Spinal cord (tissue), 9 donors: ENCODE measurements at regions not wholly inside any gene's neighbourhood (a gene's known extent, or its start where the extent isn't known, plus 50 kb on each side); places are given as distances from the start of the nearest gene placed in this dataset.

Experiments used
- DNase-seq, 6 donors: peaks; one replicate each; pipeline versions ENCODE4 v3.0.0 to v3.0.0-alpha.2; 2013 to 2015; ENCODE audit warnings: low spot score in 6 of 6, low read depth in 4 of 6
- H3K27ac ChIP-seq: one replicate; pipeline ENCODE4 v1.5.1; 2013; ENCODE audit warnings: low read depth, low read length, control low read depth
- H3K27me3 ChIP-seq: one replicate; pipeline ENCODE4 v1.6.1; 2013; ENCODE audit warnings: low read length; ENCODE audit not compliant: control insufficient read depth, insufficient read depth
- H3K36me3 ChIP-seq: one replicate; pipeline ENCODE4 v1.6.1; 2013; ENCODE audit warnings: low read length; ENCODE audit not compliant: control insufficient read depth, insufficient read depth
- H3K4me1 ChIP-seq: one replicate; pipeline ENCODE4 v1.6.1; 2013; ENCODE audit warnings: low read length; ENCODE audit not compliant: control insufficient read depth, insufficient read depth
- H3K4me3 ChIP-seq: one replicate; pipeline ENCODE4 v1.5.1; 2013; ENCODE audit warnings: low read depth, low read length, control low read depth
- H3K9me3 ChIP-seq: one replicate; pipeline ENCODE4 v1.6.1; 2013; ENCODE audit warnings: low read length; ENCODE audit not compliant: control insufficient read depth, insufficient read depth
- WGBS: methylation state at CpG from one replicate; pipeline ENCODE4 v1.1.5; 2013; ENCODE audit warnings: missing lambda C conversion rate; ENCODE audit not compliant: insufficient coverage; 5-methylcytosine and 5-hydroxymethylcytosine counted together
- donor health status: healthy.

DNA sequence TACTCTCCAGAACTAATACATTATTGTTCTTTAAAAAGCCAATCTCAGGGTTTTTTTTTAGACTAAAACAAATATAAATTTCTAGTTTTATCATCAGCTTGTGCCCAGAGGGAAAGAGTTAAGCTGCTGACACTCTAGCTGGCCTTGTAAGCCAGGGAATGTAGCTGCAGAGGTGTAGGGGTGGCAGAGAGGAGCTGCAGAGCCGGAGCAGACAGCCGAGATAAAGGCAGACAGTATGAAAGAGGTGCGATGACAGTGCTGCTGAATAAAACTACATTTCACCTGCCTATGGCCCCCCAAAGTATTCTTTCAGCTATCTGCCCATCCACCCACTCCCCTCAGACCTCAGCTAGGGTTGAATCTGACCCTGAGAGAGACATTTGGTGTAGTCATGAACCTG, 653.7 kb upstream of the ZWINT start:
- Histone ChIP-seq H3K27me3 (no peaks in the 10 kb centered on the region), H3K4me1 (no peaks in the 10 kb centered on the region), H3K27ac (no peak overlapping the region), H3K4me3 (no peak overlapping the region), H3K36me3 (no peaks in the 10 kb centered on the region), H3K9me3 (no peaks in the 10 kb centered on the region)
- no CpG with 5 or more reads among the region's 3 CpGs for WGBS
- no peak for DNase-seq

DNA sequence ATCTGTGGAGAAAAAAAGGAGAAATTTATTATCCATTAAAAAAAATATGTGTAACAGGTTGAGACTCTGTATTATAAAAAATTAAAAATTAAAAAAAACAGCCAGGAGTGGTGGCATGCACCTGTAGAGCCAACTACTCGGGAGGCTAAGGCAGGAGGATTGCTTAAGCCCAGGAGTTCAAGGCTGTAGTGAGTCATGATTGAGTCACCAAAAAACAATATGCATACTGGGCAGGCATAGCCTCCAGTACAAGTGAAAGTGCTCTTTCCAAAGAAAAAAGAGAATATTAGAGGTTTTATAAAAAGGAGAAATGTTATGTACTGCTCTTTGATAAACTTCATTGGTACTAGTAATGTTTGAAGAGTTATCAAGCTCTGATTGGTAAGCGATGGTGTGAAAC, 647.1 kb upstream of the ZWINT start:
- no peak for DNase-seq
- H3K27me3 ChIP-seq, result no peaks in the 10 kb centered on the region
- no peaks in the 10 kb centered on the region for H3K36me3 ChIP-seq
- no peak overlapping the region for H3K27ac ChIP-seq
- no peaks in the 10 kb centered on the region for H3K9me3 ChIP-seq
- 90% methylated on average over 2 of the region's 2 CpGs for WGBS
- H3K4me1 ChIP-seq, result no peaks in the 10 kb centered on the region
- no peak overlapping the region for H3K4me3 ChIP-seq

DNA sequence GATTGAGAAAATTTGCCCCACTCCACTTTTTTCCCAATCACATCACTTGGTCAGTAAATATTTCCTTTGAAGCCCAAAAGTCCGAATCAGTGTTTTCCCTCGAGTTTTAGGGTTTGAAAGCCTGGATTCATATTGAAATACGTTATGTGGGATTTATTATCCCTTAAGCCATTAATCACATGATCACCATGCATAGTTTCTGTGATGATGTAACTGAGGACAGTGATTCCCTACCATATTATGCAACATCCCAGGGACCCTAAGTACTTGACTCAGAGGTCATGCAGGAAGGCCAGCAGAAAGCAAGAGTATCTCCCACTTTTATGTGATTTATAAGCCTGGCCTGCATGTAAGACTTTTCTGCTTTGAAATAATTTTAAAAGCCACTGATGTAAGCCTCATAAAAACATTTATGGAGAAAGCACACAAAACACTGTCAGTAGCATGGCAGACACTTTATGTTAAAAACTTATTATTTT, 630.6 kb upstream of the ZWINT start:
- no peaks in the 10 kb centered on the region for H3K9me3 ChIP-seq
- no peak overlapping the region for H3K4me3 ChIP-seq
- no peaks in the 10 kb centered on the region for H3K4me1 ChIP-seq
- H3K27me3 ChIP-seq, result no peaks in the 10 kb centered on the region
- no peaks in the 10 kb centered on the region for H3K36me3 ChIP-seq
- no peak overlapping the region for H3K27ac ChIP-seq
- DNase-seq, result no peak
- WGBS, result no CpG with 5 or more reads among the region's 3 CpGs

DNA sequence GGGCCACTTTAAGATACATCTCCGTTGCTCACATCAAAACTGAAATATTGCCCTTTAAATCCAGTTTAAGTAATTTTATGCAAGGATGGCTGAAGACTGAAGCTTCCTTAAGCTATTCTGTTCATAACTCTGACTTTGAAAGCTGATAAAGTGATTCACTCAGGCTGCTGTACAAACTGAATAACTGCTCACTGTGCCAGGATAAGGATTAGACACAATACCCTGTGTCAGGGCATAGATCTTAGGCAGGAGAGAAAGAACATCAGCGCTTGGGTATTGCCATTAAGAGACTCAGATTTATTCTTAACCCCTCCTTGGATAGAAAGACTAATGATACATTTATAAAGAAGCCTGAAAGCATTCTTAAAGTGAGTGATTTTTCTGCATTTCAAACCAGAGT, 614.5 kb upstream of the ZWINT start:
- Histone ChIP-seq H3K27me3 (no peaks in the 10 kb centered on the region), H3K36me3 (no peaks in the 10 kb centered on the region), H3K4me1 (no peaks in the 10 kb centered on the region), H3K27ac (no peak overlapping the region), H3K4me3 (no peak overlapping the region), H3K9me3 (no peaks in the 10 kb centered on the region)
- DNase-seq, result peak in 2 of 6 donors; percentile 5 to 48
- no CpG with 5 or more reads among the region's 2 CpGs for WGBS

DNA sequence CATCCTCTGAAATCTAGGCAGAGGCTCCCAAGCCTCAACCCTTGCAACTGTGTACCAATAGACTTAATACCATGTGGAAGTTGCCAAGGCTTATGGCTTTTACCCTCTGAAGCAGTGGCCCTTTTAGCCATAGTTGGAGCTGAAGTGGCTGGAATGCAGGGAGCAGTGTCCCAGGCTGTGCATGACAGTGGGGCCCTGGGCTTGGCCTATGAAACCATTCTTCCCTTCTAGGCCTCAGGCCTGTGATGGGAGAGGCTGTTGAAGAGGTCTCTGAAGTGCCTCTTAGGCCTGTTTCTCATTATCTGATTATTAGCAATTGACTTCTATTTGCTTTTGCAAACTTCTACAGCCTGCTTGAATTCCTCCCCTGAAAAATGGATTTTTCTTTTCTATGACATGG, 612.7 kb upstream of the ZWINT start:
- DNase-seq, result no peak
- Histone ChIP-seq H3K9me3 (no peaks in the 10 kb centered on the region), H3K4me3 (no peak overlapping the region), H3K27me3 (no peaks in the 10 kb centered on the region), H3K27ac (no peak overlapping the region), H3K36me3 (no peaks in the 10 kb centered on the region), H3K4me1 (no peaks in the 10 kb centered on the region)

DNA sequence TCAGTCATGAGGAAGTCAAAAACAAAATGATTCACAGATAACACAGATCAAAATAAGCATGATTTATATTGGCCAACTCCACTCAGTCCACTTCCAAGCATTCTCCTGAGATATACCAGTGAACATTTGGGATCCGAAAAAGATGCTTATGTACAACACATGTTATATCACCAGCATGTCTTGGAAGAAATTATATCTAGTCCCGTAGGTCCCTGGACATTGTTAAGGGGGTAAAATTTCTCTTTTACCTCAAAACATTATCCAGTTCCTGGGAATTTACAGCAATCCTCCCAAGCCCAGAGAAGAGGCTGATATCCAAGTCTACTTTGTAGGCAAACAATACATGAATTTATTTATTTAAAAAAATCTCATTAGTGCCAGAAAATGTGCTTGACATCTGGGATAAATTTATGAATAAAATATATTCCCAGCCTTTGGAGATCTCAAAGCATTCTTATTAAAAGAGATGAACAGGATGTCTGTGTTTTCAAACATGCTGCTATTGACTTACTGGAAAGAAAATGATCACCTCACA, 582.2 kb upstream of the ZWINT start:
- Histone ChIP-seq H3K9me3 (no peaks in the 10 kb centered on the region), H3K27me3 (no peaks in the 10 kb centered on the region), H3K4me3 (no peak overlapping the region), H3K4me1 (no peaks in the 10 kb centered on the region), H3K27ac (no peak overlapping the region), H3K36me3 (no peaks in the 10 kb centered on the region)
- no CpG with 5 or more reads among the region's 2 CpGs for WGBS
- DNase-seq, result no peak

DNA sequence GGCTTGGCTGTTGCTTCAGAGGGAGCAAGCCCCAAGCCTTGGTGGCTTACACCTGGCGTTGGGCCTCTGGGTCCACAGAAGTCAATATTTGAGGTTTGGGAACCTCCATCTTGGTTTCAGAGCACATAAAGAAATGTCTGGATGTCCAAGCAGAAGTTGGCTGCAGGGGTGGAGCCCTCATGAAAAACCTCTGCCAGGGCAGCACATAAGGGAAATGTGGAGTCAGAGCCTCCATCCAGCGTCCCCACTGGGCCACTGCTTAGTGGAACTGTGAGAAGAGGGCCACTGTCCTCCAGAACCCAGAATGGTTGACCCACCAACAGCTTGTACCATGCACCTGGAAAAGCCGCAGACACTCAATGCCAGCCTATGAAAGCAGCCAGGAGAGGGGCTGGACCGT, 573.5 kb upstream of the ZWINT start:
- DNase-seq, result no peak
- Histone ChIP-seq H3K4me1 (no peaks in the 10 kb centered on the region), H3K27ac (no peak overlapping the region), H3K9me3 (peaks cover 4% of the 10 kb centered on the region), H3K36me3 (no peaks in the 10 kb centered on the region), H3K4me3 (no peak overlapping the region), H3K27me3 (no peaks in the 10 kb centered on the region)
- 93% methylated on average over 3 of the region's 4 CpGs for WGBS

DNA sequence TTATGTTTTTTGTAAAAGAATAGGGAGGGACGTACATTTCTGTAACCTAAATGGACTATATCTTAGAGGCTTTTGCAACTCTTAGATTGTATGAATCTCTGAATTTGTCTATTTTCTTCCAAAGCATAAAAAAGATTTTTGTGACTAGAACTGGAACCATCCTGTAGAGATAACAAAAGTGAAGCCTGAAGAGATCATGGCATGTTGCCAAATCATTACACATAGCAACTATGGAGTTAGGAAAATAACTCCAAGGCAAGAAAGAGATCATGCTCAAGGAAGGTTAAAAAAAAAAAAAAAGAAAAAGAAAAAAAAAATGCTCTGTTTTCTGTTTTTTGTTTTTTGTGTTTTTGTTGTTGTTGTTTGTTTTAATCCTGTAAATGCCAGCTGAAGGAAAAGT, 567.7 kb upstream of the ZWINT start:
- H3K9me3 ChIP-seq, result no peaks in the 10 kb centered on the region
- no peaks in the 10 kb centered on the region for H3K27me3 ChIP-seq
- H3K27ac ChIP-seq, result no peak overlapping the region
- H3K36me3 ChIP-seq, result no peaks in the 10 kb centered on the region
- no CpG with 5 or more reads among the region's 1 CpG for WGBS
- H3K4me3 ChIP-seq, result no peak overlapping the region
- peak in 2 of 6 donors; percentile 16 to 26 for DNase-seq
- H3K4me1 ChIP-seq, result no peaks in the 10 kb centered on the region

DNA sequence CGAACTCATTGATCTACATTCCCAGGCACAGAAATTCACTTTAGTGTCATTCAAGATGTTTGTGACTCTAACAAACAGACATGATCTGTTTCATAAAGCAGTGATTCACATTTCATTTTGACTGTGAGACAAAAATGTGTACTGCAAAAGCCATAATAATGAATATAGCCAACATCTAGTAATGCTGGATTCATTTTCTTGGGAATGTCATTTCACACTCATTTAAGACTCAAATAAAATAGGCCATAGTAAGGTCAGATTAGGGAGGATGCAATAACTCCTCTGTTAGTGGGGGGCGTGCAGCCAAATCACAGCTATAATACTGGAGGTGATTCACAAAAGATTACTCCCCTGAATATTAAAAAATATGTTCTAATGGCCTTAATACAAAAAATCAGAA, 566.6 kb upstream of the ZWINT start:
- no peak overlapping the region for H3K27ac ChIP-seq
- no peak for DNase-seq
- WGBS, result no CpG with 5 or more reads among the region's 2 CpGs
- H3K9me3 ChIP-seq, result no peaks in the 10 kb centered on the region
- no peak overlapping the region for H3K4me3 ChIP-seq
- no peaks in the 10 kb centered on the region for H3K4me1 ChIP-seq
- H3K27me3 ChIP-seq, result no peaks in the 10 kb centered on the region
- H3K36me3 ChIP-seq, result no peaks in the 10 kb centered on the region

DNA sequence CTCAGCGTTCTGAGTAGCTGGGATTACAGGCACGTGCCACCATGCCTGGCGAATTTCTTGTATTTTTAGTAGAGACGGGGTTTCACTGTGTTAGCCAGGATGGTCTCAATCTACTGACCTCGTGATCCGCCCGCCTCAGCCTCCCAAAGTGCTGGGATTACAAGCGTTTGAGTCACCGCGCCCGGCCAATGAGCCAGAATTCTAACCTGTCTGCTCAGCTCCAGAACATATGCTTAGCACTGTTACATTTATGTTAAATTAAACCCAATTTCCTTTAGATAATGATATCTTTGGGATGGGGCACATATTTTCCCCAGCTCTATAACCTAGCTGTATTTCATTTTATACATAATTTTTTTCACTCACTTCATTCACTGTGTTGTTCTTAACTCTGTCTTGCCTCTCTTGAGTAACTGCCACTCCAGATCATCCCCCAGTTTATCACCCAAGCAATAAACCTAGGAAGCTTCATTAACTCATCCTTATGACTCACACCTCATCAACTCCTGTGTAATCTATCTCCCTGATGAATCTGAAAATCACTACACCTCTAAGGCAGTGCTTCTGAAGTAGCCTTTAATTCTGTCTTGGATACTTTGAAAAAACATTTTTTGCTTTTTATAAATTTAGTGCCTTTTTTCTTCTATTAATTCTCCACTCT, 559.7 kb upstream of the ZWINT start:
- H3K27ac ChIP-seq, result no peak overlapping the region
- no peaks in the 10 kb centered on the region for H3K4me1 ChIP-seq
- H3K4me3 ChIP-seq, result no peak overlapping the region
- no peaks in the 10 kb centered on the region for H3K36me3 ChIP-seq
- WGBS, result 87% methylated on average over 7 of the region's 11 CpGs
- DNase-seq, result peak in 1 of 6 donors; percentile 62
- no peaks in the 10 kb centered on the region for H3K27me3 ChIP-seq
- H3K9me3 ChIP-seq, result no peaks in the 10 kb centered on the region
